Mucosa of descending colon (tissue), 3 donors: ENCODE measurements at regions not wholly inside any gene's neighbourhood (a gene's known extent, or its start where the extent isn't known, plus 50 kb on each side); places are given as distances from the start of the nearest gene placed in this dataset.
"Not testable (repeated sequence)": the region's sequence is repeated elsewhere in the genome, so short reads cannot be mapped to it uniquely, and the experiment has no call there.

Experiments
- ATAC-seq: fragments of 200-7000 bp; cut with Tn5 transposase; one replicate; pipeline ENCODE4 v1.9.1; 2020; ENCODE audit warnings: mild to moderate bottlenecking, moderate library complexity
- DNase-seq, 3 donors: peaks; one replicate each; pipeline ENCODE4 v3.0.0-alpha.2; 2020
- H3K36me3 ChIP-seq: fragments of 200-600 bp; one replicate; pipeline ENCODE4 v1.8.0; 2021; ENCODE audit warnings: low read depth, mild to moderate bottlenecking
- H3K4me1 ChIP-seq: fragments of 200-600 bp; one replicate; pipeline ENCODE4 v1.8.0; 2021; ENCODE audit warnings: low read depth, mild to moderate bottlenecking
- H3K4me3 ChIP-seq: fragments of 200-600 bp; one replicate; pipeline ENCODE4 v1.8.0; 2021; ENCODE audit warnings: mild to moderate bottlenecking
- H3K9me3 ChIP-seq: fragments of 200-600 bp; one replicate; pipeline ENCODE4 v1.8.0; 2021; ENCODE audit warnings: mild to moderate bottlenecking
- CTCF ChIP-seq: fragments of 200-600 bp; IDR thresholded peaks from one replicate; pipeline ENCODE4 v1.8.0; 2022; ENCODE audit warnings: antibody characterized with exemption, mild to moderate bottlenecking
- intact Hi-C, 2 donors: fragments of 100-400 bp; cut with DNase I in 1 of 2; cut with micrococcal nuclease in 1 of 2; formaldehyde crosslinking; loops; one replicate each; pipeline versions ENCODE4 v1.11.0 to v1.11.1; 2022; cut with DNase I, micrococcal nuclease
- donor health status: DM: no; HTN: no; CAD: no; lungs with moderate emphysema.
- donor health status: DM: no; HTN: no; CAD: no.
- donor health status: DM: no; HTN: yes; CAD: no.

- ATAC-seq (no peak), DNase-seq (no peak)
- intact Hi-C loops = no loop called here
- Histone ChIP-seq H3K4me1 (no peaks in the 10 kb centered on the region), H3K36me3 (no peaks in the 10 kb centered on the region), H3K4me3 (no peak overlapping the region), H3K9me3 (no peaks in the 10 kb centered on the region)
- no peak for TF ChIP-seq CTCF
Observed at GRCh38 chr4:84146300-84146959, 352.7 kb downstream of the NKX6-1 start.

GRCh38 chr4:84145176-84145575 lies 353.9 kb downstream of the NKX6-1 start:
- H3K36me3 ChIP-seq = no peaks in the 10 kb centered on the region
- intact Hi-C loops = no loop called here
- DNase-seq (no peak), ATAC-seq (no peak)
- no peaks in the 10 kb centered on the region for H3K4me1 ChIP-seq
- no peaks in the 10 kb centered on the region for H3K9me3 ChIP-seq
- TF ChIP-seq CTCF = no peak
- no peak overlapping the region for H3K4me3 ChIP-seq

- peak; percentile 30 to 53 (median 49) for DNase-seq
- H3K36me3 ChIP-seq, H3K4me3 ChIP-seq, H3K9me3 ChIP-seq, intact Hi-C loops, ATAC-seq, H3K4me1 ChIP-seq: not testable (repeated sequence)
Observed at GRCh38 chr4:84126911-84127310, 372.2 kb downstream of the NKX6-1 start.

- ATAC-seq = no peak
- H3K4me1 ChIP-seq = no peaks in the 10 kb centered on the region
Observed at GRCh38 chr4:84126061-84126787, 372.9 kb downstream of the NKX6-1 start.

GRCh38 chr4:84110040-84110439 lies 389.1 kb downstream of the NKX6-1 start:
- intact Hi-C loops = no loop called here
- no peak for TF ChIP-seq CTCF
- Histone ChIP-seq H3K4me3 (no peak overlapping the region), H3K9me3 (peaks cover 10% of the 10 kb centered on the region), H3K36me3 (no peaks in the 10 kb centered on the region), H3K4me1 (no peaks in the 10 kb centered on the region)
- ATAC-seq (no peak), DNase-seq (no peak)

More at GRCh38 chr4:84126061-84126787, 372.9 kb downstream of the NKX6-1 start:
- intact Hi-C loops = no loop called here
- no peaks in the 10 kb centered on the region for H3K36me3 ChIP-seq
- DNase-seq = no peak
- no peak overlapping the region for H3K4me3 ChIP-seq
- no peak for TF ChIP-seq CTCF
- no peaks in the 10 kb centered on the region for H3K9me3 ChIP-seq

GRCh38 chr4:84101653-84102625 lies 397.2 kb downstream of the NKX6-1 start:
- H3K36me3 ChIP-seq, DNase-seq, intact Hi-C loops, H3K4me3 ChIP-seq, H3K4me1 ChIP-seq, ATAC-seq, H3K9me3 ChIP-seq: not testable (repeated sequence)
